A549 (cell line): ENCODE measurements at regions not wholly inside any gene's neighbourhood (a gene's known extent, or its start where the extent isn't known, plus 50 kb on each side); places are given as distances from the start of the nearest gene placed in this dataset.
A peak's percentile ranks its signal among the peaks of the same experiment; 100 is the strongest.

Experiments
- ATAC-seq, 2 experiments: fragments of 200-7000 bp in 1 of 2; fragments of >200 bp in 1 of 2; cut with Nextera tagmentation in 1 of 2; cut with Tn5 transposase in 1 of 2; 3 replicates each; pipeline versions ENCODE4 v1.8.0 to v1.9.1; 2018 to 2020; ENCODE audit warnings: mild to moderate bottlenecking in 1 of 2, moderate library complexity in 1 of 2
- CTCF ChIA-PET: fragments of 300-600 bp; sonication (Branson Sonifier 250); formaldehyde crosslinking; extraction: SDS; loops from one replicate; lab custom pipeline; 2021; ENCODE audit warnings: antibody characterized with exemption, inconsistent platforms; lab: Yijun Ruan, JAX
- POLR2A ChIA-PET: fragments of 350-600 bp; formaldehyde crosslinking; extraction: SDS; loops from one replicate; lab custom pipeline; 2021; ENCODE audit warnings: antibody characterized with exemption, inconsistent platforms; lab: Yijun Ruan, JAX
- DNase-seq, 2 experiments: peaks; one replicate each; pipeline versions ENCODE4 v3.0.0 to v3.0.0-alpha.2; 2011 to 2016; ENCODE audit warnings: low read depth in 1 of 2, low spot score in 1 of 2
- FAIRE-seq: peaks from 2 replicates; lab custom pipeline; 2011; peaks lifted over from hg19 to GRCh38; lab: Jason Lieb, UNC
- H3K27ac ChIP-seq, 2 experiments: fragments of >200 bp; sonication (Bioruptor Twin); formaldehyde crosslinking; 3 replicates each; pipeline ENCODE4 v1.5.1; 2016 to 2017
- H3K4me1 ChIP-seq: fragments of >200 bp; sonication (Bioruptor Twin); formaldehyde crosslinking; 3 replicates; pipeline ENCODE4 v1.6.1; 2016
- H3K4me2 ChIP-seq: fragments of >200 bp; sonication (Bioruptor Twin); formaldehyde crosslinking; 3 replicates; pipeline ENCODE4 v1.6.1; 2016
- H3K4me3 ChIP-seq: fragments of >200 bp; sonication (Bioruptor Twin); formaldehyde crosslinking; 3 replicates; pipeline ENCODE4 v1.5.1; 2016
- H3K9me3 ChIP-seq: fragments of >200 bp; sonication (Bioruptor Twin); formaldehyde crosslinking; 3 replicates; pipeline ENCODE4 v1.6.1; 2016
- CBX8 ChIP-seq: fragments of 200-600 bp; sonication (generic); IDR thresholded peaks from 2 replicates; pipeline ENCODE4 v1.6.1; 2016
- CHD2 ChIP-seq: fragments of 150-350 bp; IDR thresholded peaks from 2 replicates; pipeline ENCODE4 v1.6.1; 2014; ENCODE audit warnings: low read length; ENCODE audit not compliant: partially characterized antibody
- E2F6 ChIP-seq: IDR thresholded peaks from 2 replicates; pipeline ENCODE4 v1.6.1; 2012; ENCODE audit warnings: low read depth, borderline replicate concordance
- EP300 ChIP-seq, 2 experiments: fragments of >200 bp; sonication (Bioruptor Twin); formaldehyde crosslinking; IDR thresholded peaks; 2 replicates in 1 of 2; 3 replicates in 1 of 2; pipeline ENCODE4 v1.6.1; 2016 to 2017
- ESRRA ChIP-seq: fragments of 150-350 bp; IDR thresholded peaks from 2 replicates; pipeline ENCODE4 v1.6.1; 2014; ENCODE audit warnings: mild to moderate bottlenecking, low read length, borderline replicate concordance
- FOSL2 ChIP-seq, 2 experiments: fragments of 450-650 bp in 1 of 2; fragments of >200 bp in 1 of 2; sonication (Bioruptor Twin) in 1 of 2; formaldehyde crosslinking; IDR thresholded peaks; 2 replicates each; pipeline versions ENCODE4 v1.5.0 to v1.6.1; 2016 to 2020; ENCODE audit warnings: mild to moderate bottlenecking in 1 of 2, moderate library complexity in 1 of 2
- GATA3 ChIP-seq: IDR thresholded peaks from 2 replicates; pipeline ENCODE4 v1.6.1; 2012; ENCODE audit warnings: borderline replicate concordance
- HDAC2 ChIP-seq: fragments of 200-600 bp; sonication (generic); IDR thresholded peaks from 2 replicates; pipeline ENCODE4 v1.6.1; 2016
- HMGXB4 ChIP-seq: fragments of 250-450 bp; sonication (Bioruptor Pico); IDR thresholded peaks from 2 replicates; pipeline ENCODE4 v1.5.0; 2021; ENCODE audit warnings: mild to moderate bottlenecking, moderate library complexity, borderline replicate concordance
- HOXB5 ChIP-seq: fragments of 250-450 bp; sonication (Bioruptor Pico); IDR thresholded peaks from 2 replicates; pipeline ENCODE4 v1.5.0; 2020; ENCODE audit warnings: mild to moderate bottlenecking, moderate library complexity
- KDM5A ChIP-seq: fragments of 200-600 bp; sonication (generic); IDR thresholded peaks from 2 replicates; pipeline ENCODE4 v1.6.1; 2016; ENCODE audit warnings: antibody characterized with exemption, mild to moderate bottlenecking
- MAFK ChIP-seq: fragments of 450-650 bp; IDR thresholded peaks from 2 replicates; pipeline ENCODE4 v1.6.1; 2014; ENCODE audit not compliant: partially characterized antibody
- MYC ChIP-seq: IDR thresholded peaks from 2 replicates; pipeline ENCODE4 v1.6.1; 2012; ENCODE audit warnings: mild to moderate bottlenecking, inconsistent platforms, low read length, improper control_type of control experiment, borderline replicate concordance
- NFE2L2 ChIP-seq: fragments of 150-350 bp; conservative IDR thresholded peaks from 2 replicates; pipeline ENCODE4 v1.6.1; 2014; ENCODE audit warnings: low read length
- NPAS2 ChIP-seq: fragments of 250-450 bp; sonication (Bioruptor Pico); IDR thresholded peaks from 2 replicates; pipeline ENCODE4 v1.8.0; 2022; ENCODE audit warnings: mild to moderate bottlenecking, moderate library complexity, borderline replicate concordance
- PBX3 ChIP-seq: IDR thresholded peaks from 2 replicates; pipeline ENCODE4 v1.6.1; 2012
- PHF8 ChIP-seq: fragments of 200-600 bp; sonication (generic); IDR thresholded peaks from 2 replicates; pipeline ENCODE4 v1.6.1; 2016; ENCODE audit warnings: low read depth, mild to moderate bottlenecking, antibody characterized with exemption, moderate library complexity, borderline replicate concordance
- RAD21 ChIP-seq, 2 experiments: fragments of >200 bp in 1 of 2; sonication (Bioruptor Twin) in 1 of 2; formaldehyde crosslinking in 1 of 2; IDR thresholded peaks in 1 of 2; conservative IDR thresholded peaks in 1 of 2; 2 replicates in 1 of 2; 3 replicates in 1 of 2; pipeline ENCODE4 v1.6.1; 2012 to 2018; ENCODE audit warnings: inconsistent platforms in 1 of 2
- RCOR1 ChIP-seq: fragments of 150-350 bp; IDR thresholded peaks from 2 replicates; pipeline ENCODE4 v1.6.1; 2014; ENCODE audit warnings: antibody characterized with exemption, low read length, low read depth
- SMC3 ChIP-seq: fragments of >200 bp; sonication (Bioruptor Twin); formaldehyde crosslinking; IDR thresholded peaks from 3 replicates; pipeline ENCODE4 v1.6.1; 2018; ENCODE audit warnings: inconsistent platforms
- USF2 ChIP-seq: fragments of 450-650 bp; IDR thresholded peaks from 2 replicates; pipeline ENCODE4 v1.6.1; 2014; ENCODE audit warnings: antibody characterized with exemption
- ZFP36 ChIP-seq: fragments of 450-650 bp; IDR thresholded peaks from 2 replicates; pipeline ENCODE4 v1.6.1; 2014; ENCODE audit warnings: borderline replicate concordance; ENCODE audit not compliant: partially characterized antibody
- WGBS: methylation state at CpG from one replicate; pipeline ENCODE4 v1.1.6; 2017; ENCODE audit errors: missing lambda C conversion rate; 5-methylcytosine and 5-hydroxymethylcytosine counted together
- TF ChIP-seq, protein P1 (sequence below): IDR thresholded peaks from 2 replicates; pipeline ENCODE4 v1.6.1; 2012

GRCh38 chr4:108559911-108560310, 60.5 kb upstream of the RPL34 start:
- Histone ChIP-seq H3K27ac (no peak overlapping the region), H3K4me1 (no peaks in the 10 kb centered on the region), H3K4me2 (no peak overlapping the region), H3K4me3 (no peak overlapping the region), H3K9me3 (no peaks in the 10 kb centered on the region)
- ChIA-PET POLR2A (no interaction called here), CTCF (interaction anchor here (0.8 kb wide), 1 partner anchor 13 kb away, joined by 3 read pairs; no protein-coding TSS in a partner anchor)
- 5% methylated on average over 3 of the region's 3 CpGs for WGBS
- no peak for ATAC-seq
- TF ChIP-seq PHF8: no peak
- TF ChIP-seq NPAS2: no peak
- TF ChIP-seq ZFP36: no peak
- TF ChIP-seq HMGXB4 (CRISPR knock-in tag): no peak
- TF ChIP-seq E2F6: no peak
- no peak for TF ChIP-seq KDM5A
- no peak for TF ChIP-seq RCOR1
- TF ChIP-seq GATA3: no peak
- no peak for TF ChIP-seq HDAC2
- TF ChIP-seq ESRRA: no peak
- no peak for TF ChIP-seq MAFK
- TF ChIP-seq RAD21 (conservative IDR thresholded peaks at IDR 0.05 in 1 of 2, IDR thresholded peaks at IDR 0.05 in 1 of 2): no peak
- TF ChIP-seq EP300 (IDR thresholded peaks at IDR 0.05): no peak
- no peak for TF ChIP-seq PBX3
- TF ChIP-seq SMC3: no peak
- no peak for DNase-seq
- no peak for FAIRE-seq

DNA sequence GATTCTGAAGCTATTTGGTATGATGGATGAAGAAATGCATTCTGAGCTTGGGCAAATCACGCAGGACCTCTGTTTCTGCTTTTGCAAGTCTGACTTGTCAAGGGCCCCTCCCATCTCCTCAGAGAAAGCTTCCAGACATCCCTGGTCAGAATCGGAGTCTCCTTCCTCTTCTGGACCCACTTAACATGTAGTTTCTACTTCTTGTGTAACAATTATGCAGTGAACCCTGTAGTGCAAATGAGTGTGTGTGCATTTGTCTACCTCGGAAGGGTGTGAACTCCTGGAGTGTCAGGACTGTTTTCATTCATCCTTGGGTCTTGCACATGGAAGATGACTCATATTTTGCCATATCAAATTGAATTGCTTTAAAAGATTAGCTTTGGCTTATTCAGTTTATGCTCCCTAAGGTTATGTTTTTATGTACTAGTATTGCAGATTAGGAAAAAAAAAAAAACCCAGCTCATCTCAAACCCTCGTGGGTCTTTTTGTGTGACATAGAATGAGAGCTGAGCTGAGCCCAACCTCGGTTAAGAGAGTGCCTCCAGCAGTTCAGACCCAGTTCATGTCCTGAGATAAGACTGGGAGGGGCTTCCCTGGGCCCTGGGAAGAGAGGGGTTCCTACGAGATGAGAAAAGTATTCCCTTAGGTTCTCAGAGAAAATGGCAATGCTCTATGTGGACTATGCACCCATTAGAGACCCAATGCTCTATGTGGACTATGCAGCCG, 61.1 kb upstream of the RPL34 start:
- Histone ChIP-seq H3K9me3 (no peaks in the 10 kb centered on the region), H3K4me3 (no peak overlapping the region), H3K4me1 (no peaks in the 10 kb centered on the region), H3K27ac (no peak overlapping the region), H3K4me2 (no peak overlapping the region)
- ATAC-seq (no peak), FAIRE-seq (no peak), DNase-seq (no peak)
- ChIA-PET CTCF (no interaction called here), POLR2A (no interaction called here)
- TF ChIP-seq FOSL2 (IDR thresholded peaks at IDR 0.05): no peak
- 0 out of 2 replicates have a peak, but pooled peaks have one; percentile 4 for TF ChIP-seq FOSL2 (CRISPR knock-in tag; IDR thresholded peaks at IDR 0.05)
- no peak for TF ChIP-seq CBX8
- WGBS: 6% methylated on average over 6 of the region's 7 CpGs

DNA sequence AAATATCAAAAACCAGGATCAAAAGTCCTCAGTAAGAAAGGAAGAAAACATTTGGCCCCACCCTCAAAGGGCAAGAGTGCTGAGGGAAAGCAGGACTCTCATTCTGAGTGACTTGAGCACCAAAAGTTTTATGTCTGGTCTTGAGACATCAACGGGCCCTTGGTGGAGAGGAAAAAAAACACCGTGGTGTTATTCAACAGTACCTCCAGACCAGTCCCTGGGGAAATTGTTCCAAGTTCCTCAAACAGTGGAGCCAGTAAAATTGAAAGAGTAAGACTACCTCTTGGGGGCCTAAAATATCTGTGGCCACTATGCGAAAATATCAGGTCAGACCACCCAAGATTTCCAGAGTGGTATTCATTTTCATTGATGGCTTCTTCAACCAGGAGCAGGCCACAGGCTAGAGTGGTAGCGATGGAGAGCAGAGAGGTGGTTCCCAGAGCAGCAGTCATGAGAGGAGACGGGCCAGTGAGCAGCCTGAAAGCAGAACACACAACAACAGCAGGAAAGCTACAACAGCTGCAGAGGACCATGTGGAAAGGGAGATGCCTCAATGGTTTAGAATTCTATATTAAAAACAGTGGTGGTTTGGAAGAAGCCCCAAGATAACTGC, 63.7 kb upstream of the RPL34 start:
- Histone ChIP-seq H3K27ac (no peak overlapping the region), H3K4me1 (no peaks in the 10 kb centered on the region), H3K4me3 (no peak overlapping the region), H3K4me2 (no peak overlapping the region), H3K9me3 (no peaks in the 10 kb centered on the region)
- 15% methylated on average over 5 of the region's 5 CpGs for whole genome bisulfite sequencing
- DNase-seq: no peak
- POLR2A ChIA-PET: no interaction called here
- CTCF ChIA-PET: no interaction called here
- no peak for FAIRE-seq
- TF ChIP-seq, protein P1, sequence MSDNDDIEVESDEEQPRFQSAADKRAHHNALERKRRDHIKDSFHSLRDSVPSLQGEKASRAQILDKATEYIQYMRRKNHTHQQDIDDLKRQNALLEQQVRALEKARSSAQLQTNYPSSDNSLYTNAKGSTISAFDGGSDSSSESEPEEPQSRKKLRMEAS: no peak
- no peak for TF ChIP-seq HOXB5
- TF ChIP-seq MYC: no peak
- no peak for TF ChIP-seq CHD2
- no peak for TF ChIP-seq USF2
- TF ChIP-seq SMC3: no peak
- no peak for TF ChIP-seq NFE2L2
- no peak for TF ChIP-seq HDAC2
- no peak for ATAC-seq
